IgD-negative memory B cell (primary cell): ENCODE measurements at regions not wholly inside any gene's neighbourhood (a gene's known extent, or its start where the extent isn't known, plus 50 kb on each side); places are given as distances from the start of the nearest gene placed in this dataset.

Experiments
- H3K27ac Mint-ChIP-seq, 3 donors: one replicate each; pipeline ENCODE4 v1.8.0; 2020 to 2022; ENCODE audit warnings: mild to moderate bottlenecking in 3 of 3, mixed read lengths in 3 of 3, moderate library complexity in 1 of 3
- H3K27me3 Mint-ChIP-seq: one replicate; pipeline ENCODE4 v1.8.0; 2021; ENCODE audit warnings: mixed read lengths
- H3K36me3 Mint-ChIP-seq: one replicate; pipeline ENCODE4 v1.8.0; 2020; ENCODE audit warnings: mild to moderate bottlenecking, mixed read lengths
- H3K4me1 Mint-ChIP-seq, 3 donors: one replicate each; pipeline ENCODE4 v1.8.0; 2020 to 2022; ENCODE audit warnings: mixed read lengths in 3 of 3, mild to moderate bottlenecking in 1 of 3
- H3K4me3 Mint-ChIP-seq, 4 donors: one replicate each; pipeline ENCODE4 v1.8.0; 2020 to 2022; ENCODE audit warnings: mild to moderate bottlenecking in 4 of 4, mixed read lengths in 4 of 4, moderate library complexity in 3 of 4
- H3K9me3 Mint-ChIP-seq, 3 donors: one replicate each; pipeline ENCODE4 v1.8.0; 2020 to 2021; ENCODE audit warnings: mixed read lengths in 3 of 3, mild to moderate bottlenecking in 1 of 3

- Mint-ChIP-seq H3K4me3 (peak overlapping the region in 1 of 4 donors; percentile 39), H3K4me1 (peaks cover 0 to 9% (median 9%) of the 10 kb centered on the region in 3 donors), H3K27ac (peak overlapping the region in 1 of 3 donors; percentile 40), H3K9me3 (no peaks in the 10 kb centered on the region), H3K27me3 (no peaks in the 10 kb centered on the region), H3K36me3 (no peaks in the 10 kb centered on the region)
Measured at GRCh38 chr10:88162852-88163251, 299.4 kb downstream of the PTEN start.

- Mint-ChIP-seq H3K9me3 (peaks cover 0 to 2% (median 0%) of the 10 kb centered on the region in 3 donors), H3K4me1 (peaks cover 0 to 9% (median 8%) of the 10 kb centered on the region in 3 donors), H3K27me3 (no peaks in the 10 kb centered on the region), H3K36me3 (no peaks in the 10 kb centered on the region), H3K4me3 (no peak overlapping the region), H3K27ac (peak overlapping the region in 1 of 3 donors; percentile 40)
Measured at GRCh38 chr10:88163572-88163971, 300.1 kb downstream of the PTEN start.

- H3K9me3 Mint-ChIP-seq = peaks cover 2 to 7% (median 2%) of the 10 kb centered on the region in 3 donors
- H3K27ac Mint-ChIP-seq = no peak overlapping the region
- no peak overlapping the region for H3K4me3 Mint-ChIP-seq
- peaks cover 0 to 9% (median 8%) of the 10 kb centered on the region in 3 donors for H3K4me1 Mint-ChIP-seq
- H3K27me3 Mint-ChIP-seq = no peaks in the 10 kb centered on the region
- peaks cover 3% of the 10 kb centered on the region for H3K36me3 Mint-ChIP-seq
Measured at GRCh38 chr10:88164471-88164870, 301.0 kb downstream of the PTEN start.

GRCh38 chr10:88165849-88166271, 302.4 kb downstream of the PTEN start:
- H3K36me3 Mint-ChIP-seq = peaks cover 3% of the 10 kb centered on the region
- no peak overlapping the region for H3K4me3 Mint-ChIP-seq
- no peak overlapping the region for H3K27ac Mint-ChIP-seq
- peaks cover 0 to 9% (median 8%) of the 10 kb centered on the region in 3 donors for H3K4me1 Mint-ChIP-seq
- peaks cover 2 to 7% (median 2%) of the 10 kb centered on the region in 3 donors for H3K9me3 Mint-ChIP-seq
- H3K27me3 Mint-ChIP-seq = no peaks in the 10 kb centered on the region

GRCh38 chr10:88168171-88169036, 305.0 kb downstream of the PTEN start:
- Mint-ChIP-seq H3K4me1 (peaks cover 2 to 12% (median 5%) of the 10 kb centered on the region in 3 donors), H3K36me3 (peaks cover 3% of the 10 kb centered on the region), H3K9me3 (peaks cover 2 to 7% (median 2%) of the 10 kb centered on the region in 3 donors), H3K27ac (no peak overlapping the region), H3K4me3 (no peak overlapping the region), H3K27me3 (no peaks in the 10 kb centered on the region)

GRCh38 chr10:88169037-88169319, 305.6 kb downstream of the PTEN start:
- H3K27ac Mint-ChIP-seq = no peak overlapping the region
- peaks cover 3% of the 10 kb centered on the region for H3K36me3 Mint-ChIP-seq
- H3K9me3 Mint-ChIP-seq = peaks cover 2 to 7% (median 2%) of the 10 kb centered on the region in 3 donors
- no peaks in the 10 kb centered on the region for H3K27me3 Mint-ChIP-seq
- no peak overlapping the region for H3K4me3 Mint-ChIP-seq
- peaks cover 2 to 12% (median 5%) of the 10 kb centered on the region in 3 donors for H3K4me1 Mint-ChIP-seq

- no peaks in the 10 kb centered on the region for H3K27me3 Mint-ChIP-seq
- no peak overlapping the region for H3K4me3 Mint-ChIP-seq
- H3K36me3 Mint-ChIP-seq = peaks cover 10% of the 10 kb centered on the region
- H3K9me3 Mint-ChIP-seq = peaks cover 2 to 12% (median 6%) of the 10 kb centered on the region in 3 donors
- H3K4me1 Mint-ChIP-seq = peaks cover 2 to 12% (median 5%) of the 10 kb centered on the region in 3 donors
- no peak overlapping the region for H3K27ac Mint-ChIP-seq
Measured at GRCh38 chr10:88170628-88171027, 307.2 kb downstream of the PTEN start.

- H3K4me1 Mint-ChIP-seq = peaks cover 2 to 9% (median 3%) of the 10 kb centered on the region in 3 donors
- no peak overlapping the region for H3K27ac Mint-ChIP-seq
- H3K9me3 Mint-ChIP-seq = peaks cover 5 to 14% (median 6%) of the 10 kb centered on the region in 3 donors
- H3K36me3 Mint-ChIP-seq = peaks cover 10% of the 10 kb centered on the region
- H3K27me3 Mint-ChIP-seq = no peaks in the 10 kb centered on the region
- H3K4me3 Mint-ChIP-seq = no peak overlapping the region
Measured at GRCh38 chr10:88172159-88172558, 308.7 kb downstream of the PTEN start.

- Mint-ChIP-seq H3K4me1 (peaks cover 2 to 9% (median 3%) of the 10 kb centered on the region in 3 donors), H3K27ac (peak overlapping the region in 1 of 3 donors; percentile 41), H3K36me3 (peaks cover 9% of the 10 kb centered on the region), H3K4me3 (no peak overlapping the region), H3K9me3 (peaks cover 5 to 13% (median 10%) of the 10 kb centered on the region in 3 donors), H3K27me3 (no peaks in the 10 kb centered on the region)
Measured at GRCh38 chr10:88174391-88174790, 311.0 kb downstream of the PTEN start.

GRCh38 chr10:88178758-88179157, 315.3 kb downstream of the PTEN start:
- Mint-ChIP-seq H3K9me3 (peaks cover 5 to 13% (median 10%) of the 10 kb centered on the region in 3 donors), H3K4me1 (peaks cover 0 to 2% (median 0%) of the 10 kb centered on the region in 3 donors), H3K36me3 (peaks cover 9% of the 10 kb centered on the region), H3K4me3 (no peak overlapping the region), H3K27ac (no peak overlapping the region), H3K27me3 (no peaks in the 10 kb centered on the region)

GRCh38 chr10:88179831-88180230, 316.4 kb downstream of the PTEN start:
- H3K27ac Mint-ChIP-seq = no peak overlapping the region
- H3K4me1 Mint-ChIP-seq = peaks cover 0 to 2% (median 0%) of the 10 kb centered on the region in 3 donors
- H3K36me3 Mint-ChIP-seq = peaks cover 4% of the 10 kb centered on the region
- peaks cover 5 to 10% (median 9%) of the 10 kb centered on the region in 3 donors for H3K9me3 Mint-ChIP-seq
- no peak overlapping the region for H3K4me3 Mint-ChIP-seq
- no peaks in the 10 kb centered on the region for H3K27me3 Mint-ChIP-seq

GRCh38 chr10:88181902-88182600, 318.6 kb downstream of the PTEN start:
- H3K36me3 Mint-ChIP-seq = peaks cover 1% of the 10 kb centered on the region
- no peak overlapping the region for H3K4me3 Mint-ChIP-seq
- no peaks in the 10 kb centered on the region for H3K27me3 Mint-ChIP-seq
- peaks cover 0 to 2% (median 0%) of the 10 kb centered on the region in 3 donors for H3K4me1 Mint-ChIP-seq
- H3K27ac Mint-ChIP-seq = no peak overlapping the region
- H3K9me3 Mint-ChIP-seq = peaks cover 1 to 8% (median 8%) of the 10 kb centered on the region in 3 donors

- Mint-ChIP-seq H3K36me3 (peaks cover 1% of the 10 kb centered on the region), H3K9me3 (peaks cover 1 to 3% (median 2%) of the 10 kb centered on the region in 3 donors), H3K4me1 (peaks cover 0 to 2% (median 0%) of the 10 kb centered on the region in 3 donors), H3K27ac (no peak overlapping the region), H3K4me3 (no peak overlapping the region), H3K27me3 (no peaks in the 10 kb centered on the region)
Measured at GRCh38 chr10:88182601-88182930, 319.1 kb downstream of the PTEN start.

GRCh38 chr10:88184543-88185297, 321.3 kb downstream of the PTEN start:
- Mint-ChIP-seq H3K4me3 (no peak overlapping the region), H3K27me3 (no peaks in the 10 kb centered on the region), H3K36me3 (no peaks in the 10 kb centered on the region), H3K9me3 (no peaks in the 10 kb centered on the region), H3K4me1 (peaks cover 0 to 2% (median 0%) of the 10 kb centered on the region in 3 donors), H3K27ac (no peak overlapping the region)

- Mint-ChIP-seq H3K4me1 (peaks cover 0 to 2% (median 0%) of the 10 kb centered on the region in 3 donors), H3K27ac (no peak overlapping the region), H3K4me3 (no peak overlapping the region), H3K9me3 (no peaks in the 10 kb centered on the region), H3K27me3 (no peaks in the 10 kb centered on the region), H3K36me3 (no peaks in the 10 kb centered on the region)
Measured at GRCh38 chr10:88185830-88186229, 322.4 kb downstream of the PTEN start.
